Parathyroid adenoma (tissue), 2 donors: ENCODE measurements at regions not wholly inside any gene's neighbourhood (a gene's known extent, or its start where the extent isn't known, plus 50 kb on each side); places are given as distances from the start of the nearest gene placed in this dataset.

Experiments used
- H2AFZ ChIP-seq: fragments of 300-600 bp; sonication (generic); one replicate; pipeline ENCODE4 v1.7.0; 2017; ENCODE audit warnings: antibody characterized with exemption, mild to moderate bottlenecking
- H3K27ac ChIP-seq: fragments of 300-600 bp; sonication (generic); one replicate; pipeline ENCODE4 v1.7.0; 2017
- H3K27me3 ChIP-seq: fragments of 300-600 bp; sonication (generic); one replicate; pipeline ENCODE4 v1.7.0; 2017; ENCODE audit warnings: low read length; ENCODE audit not compliant: control insufficient read depth, insufficient read depth
- H3K36me3 ChIP-seq: fragments of 300-600 bp; sonication (generic); one replicate; pipeline ENCODE4 v1.7.0; 2017; ENCODE audit warnings: low read length; ENCODE audit not compliant: control insufficient read depth, insufficient read depth
- H3K4me1 ChIP-seq: fragments of 300-600 bp; sonication (generic); one replicate; pipeline ENCODE4 v1.7.0; 2017; ENCODE audit warnings: control low read depth
- H3K4me2 ChIP-seq: fragments of 300-600 bp; sonication (generic); one replicate; pipeline ENCODE4 v1.7.0; 2017; ENCODE audit warnings: low read length
- H3K4me3 ChIP-seq: fragments of 300-600 bp; sonication (generic); one replicate; pipeline ENCODE4 v1.7.0; 2017; ENCODE audit warnings: low read depth, low read length
- H3K79me2 ChIP-seq: fragments of 300-600 bp; sonication (generic); one replicate; pipeline ENCODE4 v1.7.0; 2017; ENCODE audit warnings: control low read depth
- H3K9ac ChIP-seq: fragments of 300-600 bp; sonication (generic); one replicate; pipeline ENCODE4 v1.7.0; 2017; ENCODE audit warnings: mild to moderate bottlenecking
- H3K9me3 ChIP-seq: fragments of 300-600 bp; sonication (generic); one replicate; pipeline ENCODE4 v1.7.0; 2017; ENCODE audit warnings: low read length; ENCODE audit not compliant: control insufficient read depth
- CTCF ChIP-seq: fragments of 300-600 bp; sonication (generic); IDR thresholded peaks from one replicate; pipeline ENCODE4 v1.7.0; 2017; ENCODE audit warnings: antibody characterized with exemption, mild to moderate bottlenecking
- donor health status: primary hyperparathyroidism.

- H3K27ac ChIP-seq = no peak overlapping the region
- H3K27me3 ChIP-seq = no peaks in the 10 kb centered on the region
- no peak overlapping the region for H3K9ac ChIP-seq
- no peak overlapping the region for H3K4me3 ChIP-seq
- no peak overlapping the region for H2AFZ ChIP-seq
- H3K4me2 ChIP-seq = no peak overlapping the region
- no peaks in the 10 kb centered on the region for H3K4me1 ChIP-seq
- no peaks in the 10 kb centered on the region for H3K36me3 ChIP-seq
- H3K79me2 ChIP-seq = no peaks in the 10 kb centered on the region
- H3K9me3 ChIP-seq = no peaks in the 10 kb centered on the region
- no peak for TF ChIP-seq CTCF
These were observed 180.8 kb upstream of the CACNA2D1 start for GRCh38 chr7:82624337-82624736.

- TF ChIP-seq CTCF = no peak
- H3K79me2 ChIP-seq = no peaks in the 10 kb centered on the region
- no peak overlapping the region for H3K9ac ChIP-seq
- H3K27me3 ChIP-seq = no peaks in the 10 kb centered on the region
- H3K36me3 ChIP-seq = no peaks in the 10 kb centered on the region
- H3K4me1 ChIP-seq = no peaks in the 10 kb centered on the region
- H2AFZ ChIP-seq = no peak overlapping the region
- no peak overlapping the region for H3K4me2 ChIP-seq
- H3K4me3 ChIP-seq = no peak overlapping the region
- no peaks in the 10 kb centered on the region for H3K9me3 ChIP-seq
- no peak overlapping the region for H3K27ac ChIP-seq
These were observed 180.2 kb upstream of the CACNA2D1 start for GRCh38 chr7:82623812-82624211.

- H3K4me1 ChIP-seq = no peaks in the 10 kb centered on the region
- H3K4me2 ChIP-seq = no peak overlapping the region
- H3K27me3 ChIP-seq = no peaks in the 10 kb centered on the region
These were observed 173.6 kb upstream of the CACNA2D1 start for GRCh38 chr7:82617156-82617555.

GRCh38 chr7:82616059-82616728, 172.6 kb upstream of the CACNA2D1 start:
- no peaks in the 10 kb centered on the region for H3K36me3 ChIP-seq
- no peak overlapping the region for H3K4me3 ChIP-seq
- no peak overlapping the region for H3K9ac ChIP-seq
- no peak for TF ChIP-seq CTCF
- no peaks in the 10 kb centered on the region for H3K79me2 ChIP-seq
- H3K4me2 ChIP-seq = no peak overlapping the region
- H3K4me1 ChIP-seq = no peaks in the 10 kb centered on the region
- no peak overlapping the region for H3K27ac ChIP-seq
- H3K27me3 ChIP-seq = no peaks in the 10 kb centered on the region
- no peak overlapping the region for H2AFZ ChIP-seq
- no peaks in the 10 kb centered on the region for H3K9me3 ChIP-seq

More at GRCh38 chr7:82617156-82617555, 173.6 kb upstream of the CACNA2D1 start:
- H3K36me3 ChIP-seq = no peaks in the 10 kb centered on the region
- no peaks in the 10 kb centered on the region for H3K9me3 ChIP-seq
- no peak overlapping the region for H3K9ac ChIP-seq
- no peaks in the 10 kb centered on the region for H3K79me2 ChIP-seq
- no peak overlapping the region for H3K27ac ChIP-seq
- no peak overlapping the region for H3K4me3 ChIP-seq
- no peak for TF ChIP-seq CTCF
- H2AFZ ChIP-seq = no peak overlapping the region

- Histone ChIP-seq H3K27ac (no peak overlapping the region), H2AFZ (no peak overlapping the region), H3K79me2 (no peaks in the 10 kb centered on the region), H3K9me3 (no peaks in the 10 kb centered on the region), H3K9ac (no peak overlapping the region), H3K4me2 (no peak overlapping the region), H3K27me3 (no peaks in the 10 kb centered on the region), H3K4me1 (no peaks in the 10 kb centered on the region), H3K4me3 (no peak overlapping the region), H3K36me3 (no peaks in the 10 kb centered on the region)
- no peak for TF ChIP-seq CTCF
These were observed 171.9 kb upstream of the CACNA2D1 start for GRCh38 chr7:82615527-82615926.
